Heart right ventricle (tissue), 16 donors: ENCODE measurements at regions not wholly inside any gene's neighbourhood (a gene's known extent, or its start where the extent isn't known, plus 50 kb on each side); places are given as distances from the start of the nearest gene placed in this dataset.
A peak's percentile ranks its signal among the peaks of the same experiment; 100 is the strongest.

Source experiments
- ATAC-seq, 8 donors: fragments of 200-7000 bp; cut with Tn5 transposase; one replicate each; pipeline ENCODE4 v1.9.1; 2020; ENCODE audit warnings: mild to moderate bottlenecking in 8 of 8, moderate library complexity in 8 of 8, moderate number of reproducible peaks in 1 of 8
- DNase-seq, 2 donors: peaks; one replicate each; pipeline ENCODE4 v3.0.0-alpha.2; 2020
- H3K27ac ChIP-seq, 10 donors: fragments of 200-600 bp; sonication (generic) in 2 of 10; one replicate each; pipeline versions ENCODE4 v1.5.0 to v1.8.0; 2020 to 2022; ENCODE audit warnings: mild to moderate bottlenecking in 3 of 10
- H3K27me3 ChIP-seq, 7 donors: fragments of 200-600 bp; one replicate each; pipeline ENCODE4 v1.8.0; 2021 to 2022; ENCODE audit warnings: mild to moderate bottlenecking in 2 of 7
- H3K36me3 ChIP-seq, 9 donors: fragments of 200-600 bp; sonication (generic) in 1 of 9; one replicate each; pipeline versions ENCODE4 v1.5.0 to v1.8.0; 2020 to 2022; ENCODE audit warnings: mild to moderate bottlenecking in 2 of 9
- H3K4me1 ChIP-seq, 9 donors: fragments of 200-600 bp; sonication (generic) in 1 of 9; one replicate each; pipeline versions ENCODE4 v1.5.0 to v1.8.0; 2020 to 2022; ENCODE audit warnings: mild to moderate bottlenecking in 4 of 9
- H3K4me3 ChIP-seq, 10 donors: fragments of 200-600 bp; sonication (generic) in 2 of 10; one replicate each; pipeline versions ENCODE4 v1.5.0 to v1.8.0; 2020 to 2022; ENCODE audit warnings: mild to moderate bottlenecking in 7 of 10, moderate library complexity in 2 of 10
- H3K9me3 ChIP-seq, 11 donors: fragments of 200-600 bp in 10 of 11; sonication (generic) in 2 of 11; one replicate each; pipeline versions ENCODE4 v1.5.0 to v1.8.0; 2013 to 2022; ENCODE audit warnings: mild to moderate bottlenecking in 2 of 11, control low read depth in 1 of 11, moderate library complexity in 1 of 11
- CTCF ChIP-seq, 9 donors: fragments of 200-600 bp; sonication (generic) in 2 of 9; IDR thresholded peaks; one replicate each; pipeline versions ENCODE4 v1.5.0 to v1.8.0; 2021 to 2022; ENCODE audit warnings: antibody characterized with exemption in 9 of 9, mild to moderate bottlenecking in 5 of 9, moderate library complexity in 1 of 9
- WGBS, 2 donors: extraction: QIAGEN DNeasy Blood & Tissue Kit; methylation state at CpG; one replicate each; pipeline ENCODE4 v1.1.7; 2013; ENCODE audit warnings: inconsistent platforms in 1 of 2; 5-methylcytosine and 5-hydroxymethylcytosine counted together
- intact Hi-C, 10 donors: fragments of 100-400 bp; cut with DNase I; formaldehyde crosslinking; loops; one replicate each; pipeline versions ENCODE4 v1.11.1 to v1.14.2; 2022
- donor health status: Arrhythmogenic right ventricular cardiomyopathy.
- donor health status: ischemic (EF 13 %, LVEDD 7.1; RV severe dilation, severe dysfunction).
- donor health status: healthy with polysubstance abuse.
- donor health status: DM: no; HTN: yes; CAD: no.
- donor health status: DM: no; HTN: no; CAD: no.
- donor health status: ischemic (EF 25% LVEDD 6.9; RV normal size, moderate dysfunction).
- donor health status: ischemic (EF 25% LVEDD 5.7; RV mildly dilated, moderate dysfunction).
- donor health status: healthy.
- donor health status: DM: yes; HTN: yes; CAD: no.
- donor health status: Ischemic cardiomyopathy.
- donor health status: ischemic (EF 35%, LVEDD 5.7; RV mildly dilated, moderate dysfunction).
- donor health status: nonischemic (EF 11% LVEDD 7.7; RV severe dilation, severe dysfunction).
- donor health status: DM: yes; HTN: yes; CAD: no.
- donor health status: PGD.
- donor health status: ischemic (EF 29% LVEDD 5.4; RV normal size, mild dysfunction).
- donor health status: nonischemic (EF 23%, LVEDD 6.1; RV moderate dilation, normal function).

- peaks cover 0 to 32% (median 26%) of the 10 kb centered on the region in 9 donors for H3K4me1 ChIP-seq
- no peaks in the 10 kb centered on the region for H3K27me3 ChIP-seq
- TF ChIP-seq CTCF (IDR thresholded peaks at IDR 0.05) = no peak
- no peaks in the 10 kb centered on the region for H3K36me3 ChIP-seq
- WGBS, 2 donors = 61 to 68% methylated on average over 7 of the region's 7 CpGs
- peak overlapping the region; percentile 63 to 91 (median 82) for H3K27ac ChIP-seq
- H3K9me3 ChIP-seq = no peaks in the 10 kb centered on the region
- ATAC-seq = peak in 2 of 8 donors; percentile 7 to 9
- intact Hi-C loops = loop anchor here in 6 of 10 donors (5.0 to 10.0 kb wide), 8 partner anchors 41 to 146 kb away; partner anchors contain the start of gene CELF2 (in 2 of the 6)
- no peak for DNase-seq
- H3K4me3 ChIP-seq = no peak overlapping the region
Measured at GRCh38 chr10:10871352-10871751, 146.3 kb upstream of the CELF2 start.

DNA sequence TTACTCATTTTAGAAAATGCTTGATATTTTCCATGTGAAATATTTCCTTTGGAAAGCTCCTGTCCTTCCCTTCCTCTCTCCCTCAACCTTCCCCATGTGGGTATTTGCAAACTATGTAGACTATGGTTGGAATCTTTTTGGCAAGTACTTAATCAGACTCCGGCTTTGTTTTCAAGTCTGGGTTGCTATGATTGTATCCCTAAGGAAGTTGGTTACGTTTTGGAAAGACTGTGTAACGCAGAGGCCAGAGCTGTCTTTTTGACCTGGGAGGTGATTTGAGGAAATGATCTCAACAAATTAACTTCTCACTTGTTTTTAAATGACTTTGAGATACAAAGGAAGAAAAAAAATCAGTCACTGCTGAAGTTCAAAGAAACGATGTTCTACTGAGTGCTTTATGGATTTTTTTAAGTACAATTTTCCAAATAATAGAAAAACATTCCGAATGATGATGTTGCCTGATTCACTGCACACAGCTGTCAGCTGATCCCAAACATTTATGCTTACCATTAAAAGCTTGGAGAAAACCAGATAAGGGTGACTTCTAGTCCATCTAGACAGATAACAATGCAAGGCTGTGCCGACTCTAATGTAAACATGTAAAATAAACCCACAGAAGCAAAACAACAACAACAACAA is 145.5 kb upstream of the CELF2 start:
- H3K4me3 ChIP-seq = no peak overlapping the region

DNA sequence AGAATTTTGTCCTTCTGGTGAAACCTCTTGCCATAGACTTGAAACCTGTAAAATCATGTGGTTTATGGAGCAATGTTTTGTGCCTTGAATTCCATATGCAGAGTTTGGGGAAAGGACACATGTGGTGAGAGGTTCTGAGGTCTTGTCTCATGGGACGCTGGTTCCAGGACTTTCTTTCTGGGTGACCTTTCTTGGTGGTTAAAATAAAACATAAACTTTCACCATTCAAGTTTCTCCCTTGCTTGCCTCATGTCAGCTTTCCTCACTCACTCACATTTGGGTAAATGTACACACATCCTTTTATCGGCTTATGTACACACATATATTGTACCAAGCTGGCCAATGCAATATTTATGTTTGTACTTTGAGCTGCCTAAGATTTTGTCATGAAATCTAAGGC is 144.9 kb upstream of the CELF2 start:
- H3K36me3 ChIP-seq = no peaks in the 10 kb centered on the region
- 66 to 73% methylated on average over 2 of the region's 2 CpGs for WGBS, 2 donors
- H3K9me3 ChIP-seq = no peaks in the 10 kb centered on the region
- peak in 3 of 8 donors; percentile 2 to 16 (median 6) for ATAC-seq
- H3K4me1 ChIP-seq = peaks cover 0 to 32% (median 26%) of the 10 kb centered on the region in 9 donors
- no peak for TF ChIP-seq CTCF (IDR thresholded peaks at IDR 0.05)
- H3K27me3 ChIP-seq = no peaks in the 10 kb centered on the region
- no peak for DNase-seq
- intact Hi-C loops = loop anchor here in 6 of 10 donors (5.0 to 10.0 kb wide), 8 partner anchors 40 to 145 kb away; partner anchors contain the start of gene CELF2 (in 2 of the 6)
- peak overlapping the region; percentile 66 to 91 (median 82) for H3K27ac ChIP-seq
- H3K4me3 ChIP-seq = no peak overlapping the region

More for the DNA sequence above, 145.5 kb upstream of the CELF2 start:
- WGBS, 2 donors = 4 to 5% methylated on average over 6 of the region's 6 CpGs
- Histone ChIP-seq H3K36me3 (no peaks in the 10 kb centered on the region), H3K27me3 (no peaks in the 10 kb centered on the region), H3K27ac (peak overlapping the region; percentile 66 to 91 (median 82)), H3K9me3 (no peaks in the 10 kb centered on the region), H3K4me1 (peaks cover 0 to 32% (median 26%) of the 10 kb centered on the region in 9 donors)
- no peak for TF ChIP-seq CTCF (IDR thresholded peaks at IDR 0.05)
- intact Hi-C loops = loop anchor here in 6 of 10 donors (5.0 to 10.0 kb wide), 8 partner anchors 40 to 145 kb away; partner anchors contain the start of gene CELF2 (in 2 of the 6)
- ATAC-seq = peak; percentile 91 to 99 (median 98)
- DNase-seq = peak in 1 of 2 donors; percentile 65

DNA sequence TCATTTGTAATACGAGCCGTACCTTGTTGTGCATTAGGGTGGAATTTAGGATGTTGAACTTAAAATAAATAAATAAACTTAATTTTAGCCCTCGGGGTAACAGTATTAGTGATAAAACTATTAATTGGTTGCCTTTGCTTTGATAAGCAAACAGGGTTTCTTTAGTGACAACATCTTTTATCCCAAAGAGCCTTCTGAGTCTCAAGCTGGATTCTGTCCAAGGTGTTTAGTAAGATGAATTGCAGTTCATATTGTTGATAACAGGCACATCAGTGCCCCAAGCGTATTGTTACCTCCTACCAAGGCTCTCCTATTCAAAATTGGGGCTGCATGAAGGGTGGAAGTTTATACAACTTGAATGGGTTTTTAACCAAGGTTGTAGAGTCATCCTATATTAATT is 144.4 kb upstream of the CELF2 start:
- Histone ChIP-seq H3K4me3 (no peak overlapping the region), H3K27ac (peak overlapping the region in 6 of 10 donors; percentile 70 to 84 (median 82)), H3K27me3 (no peaks in the 10 kb centered on the region), H3K4me1 (peaks cover 0 to 32% (median 26%) of the 10 kb centered on the region in 9 donors), H3K9me3 (no peaks in the 10 kb centered on the region), H3K36me3 (no peaks in the 10 kb centered on the region)
- intact Hi-C loops = loop anchor here in 6 of 10 donors (5.0 to 10.0 kb wide), 8 partner anchors 39 to 144 kb away; partner anchors contain the start of gene CELF2 (in 2 of the 6)
- ATAC-seq = no peak
- WGBS, 2 donors = 68 to 76% methylated on average over 4 of the region's 4 CpGs
- no peak for TF ChIP-seq CTCF (IDR thresholded peaks at IDR 0.05)
- no peak for DNase-seq
